Natural killer cell (primary cell): ENCODE measurements at regions not wholly inside any gene's neighbourhood (a gene's known extent, or its start where the extent isn't known, plus 50 kb on each side); places are given as distances from the start of the nearest gene placed in this dataset.

Experiments
- ATAC-seq, 3 donors: fragments of 150-1000 bp in 2 of 3; fragments of 200-7000 bp in 1 of 3; cut with Tn5 transposase; 1 replicate in 1 of 3; 2 replicates in 2 of 3; pipeline ENCODE4 v1.10.0; 2021; ENCODE audit warnings: mild to moderate bottlenecking in 2 of 3, moderate library complexity in 2 of 3
- DNase-seq, 2 donors: peaks; one replicate each; pipeline versions ENCODE4 v3.0.0 to v3.0.0-alpha.2; 2013 to 2021; ENCODE audit warnings: mixed read lengths in 1 of 2
- H3K27ac ChIP-seq: one replicate; pipeline ENCODE4 v1.5.1; 2013; ENCODE audit warnings: mild to moderate bottlenecking, low read length
- H3K27me3 ChIP-seq: one replicate; pipeline ENCODE4 v1.6.1; 2013; ENCODE audit warnings: low read length; ENCODE audit not compliant: control insufficient read depth, insufficient read depth
- H3K36me3 ChIP-seq: one replicate; pipeline ENCODE4 v1.6.1; 2013; ENCODE audit warnings: low read length; ENCODE audit not compliant: control insufficient read depth, insufficient read depth
- H3K4me1 ChIP-seq: one replicate; pipeline ENCODE4 v1.6.1; 2013; ENCODE audit warnings: low read length; ENCODE audit not compliant: control insufficient read depth, insufficient read depth
- H3K4me3 ChIP-seq: one replicate; pipeline ENCODE4 v1.5.1; 2013; ENCODE audit warnings: low read length
- H3K9me3 ChIP-seq: one replicate; pipeline ENCODE4 v1.6.1; 2013; ENCODE audit warnings: low read length; ENCODE audit not compliant: control insufficient read depth, insufficient read depth
- H3K27ac Mint-ChIP-seq, 2 donors: one replicate each; pipeline ENCODE4 v1.8.0; 2022; ENCODE audit warnings: mild to moderate bottlenecking in 2 of 2, mixed read lengths in 2 of 2, moderate library complexity in 1 of 2
- H3K27me3 Mint-ChIP-seq, 2 donors: one replicate each; pipeline ENCODE4 v1.8.0; 2022; ENCODE audit warnings: low read depth in 2 of 2, mixed read lengths in 2 of 2
- H3K36me3 Mint-ChIP-seq: one replicate; pipeline ENCODE4 v1.8.0; 2022; ENCODE audit warnings: mixed read lengths
- H3K4me1 Mint-ChIP-seq, 2 donors: one replicate each; pipeline ENCODE4 v1.8.0; 2022; ENCODE audit warnings: mixed read lengths in 2 of 2
- H3K4me3 Mint-ChIP-seq: one replicate; pipeline ENCODE4 v1.8.0; 2022; ENCODE audit warnings: mild to moderate bottlenecking, moderate library complexity, mixed read lengths
- H3K9me3 Mint-ChIP-seq, 2 donors: one replicate each; pipeline ENCODE4 v1.8.0; 2022; ENCODE audit warnings: mixed read lengths in 2 of 2
- CTCF ChIP-seq: fragments of 200-600 bp; IDR thresholded peaks from one replicate; pipeline ENCODE4 v1.8.0; 2022; ENCODE audit warnings: antibody characterized with exemption
- whole genome bisulfite sequencing: methylation state at CpG from one replicate; pipeline ENCODE4 v1.1.7; 2013; ENCODE audit warnings: missing lambda C conversion rate; ENCODE audit not compliant: insufficient coverage; 5-methylcytosine and 5-hydroxymethylcytosine counted together
- intact Hi-C: fragments of 100-400 bp; cut with micrococcal nuclease; formaldehyde crosslinking; loops from one replicate; pipeline ENCODE4 v1.14.2; 2022

GRCh38 chr6:163717106-163717764 is 302.7 kb downstream of the QKI start:
- Histone ChIP-seq H3K27me3 (no peaks in the 10 kb centered on the region), H3K4me1 (peaks cover 31% of the 10 kb centered on the region), H3K4me3 (no peak overlapping the region), H3K36me3 (no peaks in the 10 kb centered on the region), H3K27ac (no peak overlapping the region), H3K9me3 (no peaks in the 10 kb centered on the region)
- TF ChIP-seq CTCF: no peak
- Mint-ChIP-seq H3K36me3 (no peaks in the 10 kb centered on the region), H3K27ac (no peak overlapping the region), H3K4me1 (peaks cover 35 to 36% of the 10 kb centered on the region in 2 donors), H3K27me3 (peaks cover 0 to 4% of the 10 kb centered on the region in 2 donors), H3K9me3 (no peaks in the 10 kb centered on the region), H3K4me3 (no peak overlapping the region)
- 94% methylated on average over 9 of the region's 9 CpGs for WGBS
- DNase-seq: no peak
- ATAC-seq: no peak
- intact Hi-C loops: no loop called here

- no peak for DNase-seq
Measured at GRCh38 chr6:163716690-163717089, 302.2 kb downstream of the QKI start.

GRCh38 chr6:163715846-163716245 is 301.3 kb downstream of the QKI start:
- intact Hi-C loops: no loop called here
- Histone ChIP-seq H3K36me3 (no peaks in the 10 kb centered on the region), H3K27me3 (no peaks in the 10 kb centered on the region), H3K4me1 (peaks cover 41% of the 10 kb centered on the region), H3K27ac (no peak overlapping the region), H3K9me3 (no peaks in the 10 kb centered on the region), H3K4me3 (no peak overlapping the region)
- ATAC-seq (no peak), DNase-seq (no peak)
- Mint-ChIP-seq H3K4me3 (no peak overlapping the region), H3K9me3 (no peaks in the 10 kb centered on the region), H3K4me1 (peaks cover 36 to 39% of the 10 kb centered on the region in 2 donors), H3K36me3 (no peaks in the 10 kb centered on the region), H3K27ac (no peak overlapping the region), H3K27me3 (peaks cover 0 to 4% of the 10 kb centered on the region in 2 donors)
- 90% methylated on average over 7 of the region's 7 CpGs for WGBS
- no peak for TF ChIP-seq CTCF

More at GRCh38 chr6:163716690-163717089, 302.2 kb downstream of the QKI start:
- Mint-ChIP-seq H3K4me1 (peaks cover 36 to 39% of the 10 kb centered on the region in 2 donors), H3K27ac (no peak overlapping the region), H3K9me3 (no peaks in the 10 kb centered on the region), H3K4me3 (no peak overlapping the region), H3K27me3 (peaks cover 0 to 4% of the 10 kb centered on the region in 2 donors), H3K36me3 (no peaks in the 10 kb centered on the region)
- 50% methylated on average over 6 of the region's 6 CpGs for WGBS
- TF ChIP-seq CTCF: no peak
- no peaks in the 10 kb centered on the region for H3K27me3 ChIP-seq
- intact Hi-C loops: no loop called here
- no peak overlapping the region for H3K27ac ChIP-seq
- H3K9me3 ChIP-seq: no peaks in the 10 kb centered on the region
- no peak for ATAC-seq
- H3K36me3 ChIP-seq: no peaks in the 10 kb centered on the region
- H3K4me3 ChIP-seq: no peak overlapping the region
- peaks cover 37% of the 10 kb centered on the region for H3K4me1 ChIP-seq

GRCh38 chr6:163714179-163714578 is 299.7 kb downstream of the QKI start:
- H3K9me3 Mint-ChIP-seq: no peaks in the 10 kb centered on the region
- no peak overlapping the region for H3K27ac ChIP-seq

More at GRCh38 chr6:163714179-163714578, 299.7 kb downstream of the QKI start:
- 91% methylated on average over 10 of the region's 10 CpGs for WGBS
- H3K4me1 Mint-ChIP-seq: peaks cover 32 to 44% of the 10 kb centered on the region in 2 donors
- H3K27ac Mint-ChIP-seq: no peak overlapping the region
- ATAC-seq: no peak
- no peak overlapping the region for H3K4me3 Mint-ChIP-seq
- no peaks in the 10 kb centered on the region for H3K36me3 ChIP-seq
- no peaks in the 10 kb centered on the region for H3K9me3 ChIP-seq
- DNase-seq: no peak
- H3K4me1 ChIP-seq: peaks cover 53% of the 10 kb centered on the region
- no peak overlapping the region for H3K4me3 ChIP-seq
- intact Hi-C loops: no loop called here
- peaks cover 0 to 4% of the 10 kb centered on the region in 2 donors for H3K27me3 Mint-ChIP-seq
- TF ChIP-seq CTCF: no peak
- no peaks in the 10 kb centered on the region for H3K27me3 ChIP-seq
- no peaks in the 10 kb centered on the region for H3K36me3 Mint-ChIP-seq
